H1 (cell line): ENCODE measurements at regions not wholly inside any gene's neighbourhood (a gene's known extent, or its start where the extent isn't known, plus 50 kb on each side); places are given as distances from the start of the nearest gene placed in this dataset.

Source experiments
- CTCF ChIA-PET: fragments of 300-600 bp; sonication (Branson Sonifier 250); formaldehyde crosslinking; loops from one replicate; lab custom pipeline; 2021; ENCODE audit not compliant: partially characterized antibody; lab: Charles Lee
- POLR2A ChIA-PET: fragments of 300-600 bp; sonication (Branson Sonifier 250); formaldehyde crosslinking; loops from one replicate; lab custom pipeline; 2021; ENCODE audit warnings: inconsistent platforms; ENCODE audit not compliant: partially characterized antibody; lab: Charles Lee
- DNase-seq, 2 experiments: peaks; one replicate each; pipeline versions ENCODE4 v3.0.0 to v3.0.0-alpha.2; 2010 to 2022; ENCODE audit warnings: low spot score in 2 of 2, low read depth in 1 of 2, mixed read lengths in 1 of 2
- FAIRE-seq: peaks from 2 replicates; lab custom pipeline; 2011; peaks lifted over from hg19 to GRCh38; lab: Jason Lieb, UNC
- H2AFZ ChIP-seq: 2 replicates; pipeline ENCODE4 v1.8.1; 2012; ENCODE audit warnings: low read length, inconsistent platforms
- H2AK5ac ChIP-seq: 2 replicates; pipeline ENCODE4 v1.6.1; 2013; ENCODE audit warnings: low read depth, low read length
- H2BK120ac ChIP-seq: replicated peaks from 2 replicates; pipeline ENCODE3; 2013; ENCODE audit warnings: low read depth, low read length, inconsistent platforms
- H2BK12ac ChIP-seq: 2 replicates; pipeline ENCODE4 v1.6.1; 2013; ENCODE audit warnings: low read depth, low read length
- H2BK15ac ChIP-seq: 2 replicates; pipeline ENCODE4 v1.6.1; 2013; ENCODE audit warnings: low read length
- H2BK20ac ChIP-seq: 2 replicates; pipeline ENCODE4 v1.6.1; 2013; ENCODE audit warnings: low read length
- H2BK5ac ChIP-seq: 2 replicates; pipeline ENCODE4 v1.6.1; 2013; ENCODE audit warnings: low read depth, low read length
- H3K14ac ChIP-seq: 2 replicates; pipeline ENCODE4 v1.6.1; 2013; ENCODE audit warnings: inconsistent platforms; ENCODE audit not compliant: insufficient read length
- H3K18ac ChIP-seq: 2 replicates; pipeline ENCODE4 v1.6.1; 2013; ENCODE audit warnings: low read length; ENCODE audit errors: extremely low read depth
- H3K23ac ChIP-seq: 2 replicates; pipeline ENCODE4 v1.6.1; 2013; ENCODE audit warnings: inconsistent platforms; ENCODE audit not compliant: insufficient read length
- H3K23me2 ChIP-seq: 2 replicates; pipeline ENCODE4 v1.6.1; 2013; ENCODE audit warnings: low read depth, low read length
- H3K27ac ChIP-seq: 2 replicates; pipeline ENCODE4 v1.6.1; 2011; ENCODE audit warnings: low read depth, low read length, inconsistent platforms
- H3K27me3 ChIP-seq, 4 experiments: replicated peaks in 1 of 4; 1 replicate in 1 of 4; 2 replicates in 3 of 4; pipeline versions ENCODE4 v1.6.1 to v1.8.1; 2011 to 2013; ENCODE audit warnings: low read length in 3 of 4, mild to moderate bottlenecking in 3 of 4, inconsistent platforms in 2 of 4, mixed read lengths in 2 of 4, moderate library complexity in 1 of 4; ENCODE audit not compliant: control insufficient read depth in 3 of 4, insufficient read depth in 3 of 4; ENCODE audit errors: extremely low read depth in 1 of 4
- H3K36me3 ChIP-seq, 4 experiments: 2 replicates each; pipeline versions ENCODE4 v1.6.1 to v1.8.1; 2011 to 2013; ENCODE audit warnings: mild to moderate bottlenecking in 4 of 4, low read length in 3 of 4, moderate library complexity in 2 of 4, control low read depth in 1 of 4, inconsistent platforms in 1 of 4; ENCODE audit not compliant: insufficient read depth in 4 of 4, control insufficient read depth in 2 of 4
- H3K4ac ChIP-seq: replicated peaks from 2 replicates; pipeline ENCODE3; 2013; ENCODE audit warnings: low read length, low read depth, mixed read lengths, inconsistent platforms; ENCODE audit not compliant: insufficient read length
- H3K4me1 ChIP-seq, 4 experiments: replicated peaks in 1 of 4; 1 replicate in 1 of 4; 2 replicates in 3 of 4; pipeline versions ENCODE4 v1.6.1 to v1.8.1; 2011 to 2013; ENCODE audit warnings: low read length in 3 of 4, inconsistent platforms in 2 of 4, mixed read lengths in 1 of 4; ENCODE audit not compliant: insufficient read depth in 4 of 4, control insufficient read depth in 3 of 4
- H3K4me2 ChIP-seq, 2 experiments: 2 replicates each; pipeline versions ENCODE4 v1.6.1 to v1.8.1; 2011 to 2013; ENCODE audit warnings: low read depth in 2 of 2, low read length in 2 of 2, control low read depth in 1 of 2, inconsistent platforms in 1 of 2, mild to moderate bottlenecking in 1 of 2; ENCODE audit not compliant: insufficient read depth in 1 of 2
- H3K4me3 ChIP-seq, 4 experiments: fragments of 200-600, 300-600 bp in 1 of 4; sonication (generic), shearing (Covaris generic), sonication (Bioruptor Twin) in 1 of 4; 2 replicates each; pipeline versions ENCODE4 v1.5.1 to v1.8.1; 2011 to 2016; ENCODE audit warnings: low read length in 4 of 4, low read depth in 3 of 4, control low read depth in 2 of 4, inconsistent platforms in 2 of 4, mild to moderate bottlenecking in 2 of 4, mixed read lengths in 1 of 4, moderate library complexity in 1 of 4; ENCODE audit not compliant: insufficient read depth in 2 of 4; ENCODE audit errors: extremely low read depth in 1 of 4
- H3K56ac ChIP-seq: replicated peaks from 2 replicates; pipeline ENCODE3; 2013; ENCODE audit warnings: low read depth, mild to moderate bottlenecking, mixed read lengths, low read length, inconsistent platforms; ENCODE audit not compliant: insufficient read length
- H3K79me1 ChIP-seq: 2 replicates; pipeline ENCODE4 v1.6.1; 2013; ENCODE audit warnings: low read depth, low read length, control low read depth
- H3K79me2 ChIP-seq, 2 experiments: 2 replicates each; pipeline versions ENCODE4 v1.6.1 to v1.8.1; 2012 to 2013; ENCODE audit warnings: low read length in 2 of 2, mild to moderate bottlenecking in 2 of 2, inconsistent platforms in 1 of 2; ENCODE audit not compliant: insufficient read depth in 2 of 2, control insufficient read depth in 1 of 2
- H3K9ac ChIP-seq, 4 experiments: replicated peaks in 1 of 4; 1 replicate in 1 of 4; 2 replicates in 3 of 4; pipeline versions ENCODE4 v1.6.1 to v1.8.1; 2011 to 2013; ENCODE audit warnings: low read depth in 3 of 4, low read length in 3 of 4, control low read depth in 2 of 4, mild to moderate bottlenecking in 2 of 4, moderate library complexity in 2 of 4, inconsistent platforms in 1 of 4; ENCODE audit errors: extremely low read depth in 1 of 4
- H3K9me3 ChIP-seq, 2 experiments: 2 replicates each; pipeline versions ENCODE4 v1.6.1 to v1.8.1; 2012 to 2013; ENCODE audit warnings: mild to moderate bottlenecking in 2 of 2, moderate library complexity in 2 of 2, control low read depth in 1 of 2, inconsistent platforms in 1 of 2, low read depth in 1 of 2, low read length in 1 of 2, mixed read lengths in 1 of 2; ENCODE audit not compliant: insufficient read depth in 2 of 2
- H4K20me1 ChIP-seq, 2 experiments: replicated peaks in 1 of 2; 2 replicates each; pipeline versions ENCODE3 to v1.8.1; 2011 to 2013; ENCODE audit warnings: inconsistent platforms in 2 of 2, low read length in 2 of 2, mild to moderate bottlenecking in 1 of 2; ENCODE audit not compliant: insufficient read depth in 2 of 2, control insufficient read depth in 1 of 2
- H4K5ac ChIP-seq: 2 replicates; pipeline ENCODE4 v1.6.1; 2013; ENCODE audit warnings: low read length, low read depth, mixed read lengths, inconsistent platforms; ENCODE audit not compliant: insufficient read length
- H4K8ac ChIP-seq: 2 replicates; pipeline ENCODE4 v1.8.0; 2013; ENCODE audit warnings: mild to moderate bottlenecking, moderate library complexity, low read length, inconsistent platforms; ENCODE audit not compliant: insufficient read depth; ENCODE audit errors: extremely low read depth
- H4K91ac ChIP-seq: replicated peaks from 2 replicates; pipeline ENCODE3; 2013; ENCODE audit warnings: low read length, mixed read lengths, inconsistent platforms; ENCODE audit not compliant: insufficient read length
- ATF3 ChIP-seq: IDR thresholded peaks from 2 replicates; pipeline ENCODE4 v1.6.1; 2011; ENCODE audit warnings: low read depth, mild to moderate bottlenecking, low read length; ENCODE audit not compliant: insufficient read depth
- CREB1 ChIP-seq: IDR thresholded peaks from 2 replicates; pipeline ENCODE4 v1.6.1; 2012; ENCODE audit warnings: inconsistent platforms
- E2F6 ChIP-seq: IDR thresholded peaks from 2 replicates; pipeline ENCODE4 v1.6.1; 2012; ENCODE audit warnings: inconsistent platforms
- SIX5 ChIP-seq: IDR thresholded peaks from 2 replicates; pipeline ENCODE4 v1.6.1; 2011; ENCODE audit warnings: mild to moderate bottlenecking, low read depth, low read length
- SP4 ChIP-seq: IDR thresholded peaks from 2 replicates; pipeline ENCODE4 v1.6.1; 2012; ENCODE audit warnings: low read length, inconsistent platforms

GRCh38 chr12:25802143-25802542, 156.3 kb upstream of the RASSF8 start:
- Histone ChIP-seq H3K23me2 (no peaks in the 10 kb centered on the region; the same call in 1 of the 2 replicates), H2AK5ac (no peak overlapping the region), H2BK15ac (no peak overlapping the region), H3K4me2 (no peak overlapping the region), H2BK5ac (no peak overlapping the region), H4K5ac (no peak overlapping the region), H3K23ac (no peak overlapping the region), H3K27ac (no peak overlapping the region), H2BK120ac (no peak overlapping the region), H4K8ac (no peak overlapping the region), H3K56ac (no peak overlapping the region), H3K4me1 (no peaks in the 10 kb centered on the region), H3K79me2 (no peaks in the 10 kb centered on the region), H3K14ac (no peak overlapping the region), H4K20me1 (no peaks in the 10 kb centered on the region), H3K4ac (no peak overlapping the region), H3K4me3 (no peak overlapping the region), H4K91ac (no peak overlapping the region), H3K9ac (no peak overlapping the region), H2BK20ac (no peak overlapping the region), H2BK12ac (no peak overlapping the region), H3K18ac (no peak overlapping the region), H3K36me3 (no peaks in the 10 kb centered on the region), H2AFZ (no peak overlapping the region), H3K79me1 (no peaks in the 10 kb centered on the region), H3K9me3 (no peaks in the 10 kb centered on the region), H3K27me3 (no peaks in the 10 kb centered on the region)
- POLR2A ChIA-PET, result no interaction called here
- CTCF ChIA-PET, result interaction anchor here (0.6 to 1.3 kb wide), 2 partner anchors 157 to 158 kb away, joined by 3 read pairs; no protein-coding TSS in a partner anchor
- TF ChIP-seq SIX5 (no peak), ATF3 (no peak), CREB1 (no peak), E2F6 (no peak), SP4 (no peak)
- FAIRE-seq (no peak), DNase-seq (no peak)
